Muscle of leg (tissue), 3 donors: ENCODE measurements at regions not wholly inside any gene's neighbourhood (a gene's known extent, or its start where the extent isn't known, plus 50 kb on each side); places are given as distances from the start of the nearest gene placed in this dataset.
A peak's percentile ranks its signal among the peaks of the same experiment; 100 is the strongest.

Experiments used
- DNase-seq: peaks from one replicate; pipeline ENCODE4 v3.0.0; 2013
- H3K27ac ChIP-seq: one replicate; pipeline ENCODE4 v1.5.1; 2013; ENCODE audit warnings: mild to moderate bottlenecking, low read length, control low read depth
- H3K27me3 ChIP-seq: one replicate; pipeline ENCODE4 v1.6.1; 2013; ENCODE audit warnings: low read length; ENCODE audit not compliant: control insufficient read depth, insufficient read depth
- H3K36me3 ChIP-seq: one replicate; pipeline ENCODE4 v1.6.1; 2013; ENCODE audit warnings: low read length; ENCODE audit not compliant: control insufficient read depth, insufficient read depth
- H3K4me1 ChIP-seq: one replicate; pipeline ENCODE4 v1.6.1; 2013; ENCODE audit warnings: low read length; ENCODE audit not compliant: control insufficient read depth, insufficient read depth
- H3K4me3 ChIP-seq: one replicate; pipeline ENCODE4 v1.5.1; 2013; ENCODE audit warnings: low read length, control low read depth
- H3K9me3 ChIP-seq: replicated peaks from 2 replicates; pipeline ENCODE4 v1.6.1; 2013; ENCODE audit warnings: low read depth, low read length; ENCODE audit not compliant: control insufficient read depth
- WGBS: methylation state at CpG from one replicate; pipeline ENCODE4 v1.1.5; 2013; ENCODE audit warnings: missing lambda C conversion rate; ENCODE audit not compliant: insufficient coverage; 5-methylcytosine and 5-hydroxymethylcytosine counted together

DNA sequence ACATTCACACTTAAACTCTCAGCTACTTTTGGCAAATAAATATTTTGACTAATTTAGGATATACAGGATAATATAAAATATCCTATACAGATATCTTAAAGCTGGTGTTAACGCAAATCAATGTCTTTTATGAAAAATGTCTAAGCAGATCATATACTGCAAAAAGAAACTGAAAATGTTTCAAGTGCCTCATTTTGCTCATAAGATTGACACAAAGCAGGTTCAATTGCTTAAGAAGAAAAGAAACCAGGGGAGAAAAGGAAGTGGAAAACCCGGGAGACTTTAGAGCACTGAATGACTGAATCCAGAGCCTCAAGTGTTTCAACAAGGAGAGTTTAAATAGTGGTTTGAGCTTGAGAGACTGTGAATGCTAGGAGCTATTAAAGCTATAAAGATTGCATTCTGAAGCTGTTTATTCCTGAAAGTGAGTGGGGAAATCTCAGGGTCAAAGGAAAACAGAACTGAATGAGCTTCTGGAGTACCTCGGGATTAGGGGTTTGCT, 1943.0 kb downstream of the MRPL39 start:
- Histone ChIP-seq H3K4me1 (no peaks in the 10 kb centered on the region), H3K9me3 (no peaks in the 10 kb centered on the region), H3K27ac (no peak overlapping the region), H3K4me3 (no peak overlapping the region), H3K27me3 (no peaks in the 10 kb centered on the region), H3K36me3 (no peaks in the 10 kb centered on the region)
- 43% methylated on average over 2 of the region's 3 CpGs for WGBS
- peak; percentile 13 for DNase-seq

DNA sequence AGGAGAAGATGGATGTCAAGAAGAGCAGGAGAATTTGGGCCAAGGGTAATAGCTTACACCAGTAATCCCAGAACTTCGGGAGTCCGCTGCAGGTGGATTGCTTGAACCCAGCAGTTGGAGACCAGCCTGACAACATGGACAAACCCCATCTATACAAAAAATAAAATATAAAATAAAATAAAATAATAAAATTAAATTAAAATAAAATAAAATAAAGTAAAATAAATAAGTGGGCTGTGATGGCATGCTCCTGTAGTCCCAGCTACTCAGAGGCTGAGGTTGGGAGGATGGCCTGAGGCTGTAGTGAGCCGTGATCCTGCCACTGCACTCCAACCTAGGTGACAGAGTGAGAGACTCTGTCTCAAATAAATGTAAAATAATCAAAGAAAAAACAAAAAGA, 1946.7 kb downstream of the MRPL39 start:
- no peak overlapping the region for H3K27ac ChIP-seq
- no peak overlapping the region for H3K4me3 ChIP-seq
- no peaks in the 10 kb centered on the region for H3K36me3 ChIP-seq
- WGBS, result no CpG with 5 or more reads among the region's 3 CpGs
- H3K9me3 ChIP-seq, result no peaks in the 10 kb centered on the region
- H3K27me3 ChIP-seq, result no peaks in the 10 kb centered on the region
- H3K4me1 ChIP-seq, result no peaks in the 10 kb centered on the region
- no peak for DNase-seq

DNA sequence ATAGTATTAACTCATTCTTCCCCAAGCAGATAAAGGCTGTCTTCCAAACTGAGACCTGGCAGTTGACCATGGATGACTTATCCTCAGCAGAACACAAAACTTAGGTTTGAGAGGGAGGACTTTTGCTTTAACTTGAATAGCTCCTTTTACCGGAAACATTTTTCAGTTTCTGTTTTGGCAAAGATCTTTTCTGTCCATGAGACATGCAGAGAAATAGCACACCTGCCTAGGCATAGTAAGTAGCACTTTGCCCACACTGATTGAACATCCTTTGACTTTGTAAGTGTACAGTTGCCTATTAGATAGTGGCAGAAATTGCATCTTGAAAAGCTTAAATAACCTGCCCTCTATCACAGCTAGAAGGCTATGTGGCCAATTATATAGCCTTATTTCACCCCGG, 1962.5 kb downstream of the MRPL39 start:
- no peak overlapping the region for H3K4me3 ChIP-seq
- H3K9me3 ChIP-seq, result no peaks in the 10 kb centered on the region
- H3K27ac ChIP-seq, result no peak overlapping the region
- WGBS, result no CpG with 5 or more reads among the region's 2 CpGs
- no peaks in the 10 kb centered on the region for H3K4me1 ChIP-seq
- DNase-seq, result no peak
- H3K27me3 ChIP-seq, result no peaks in the 10 kb centered on the region
- H3K36me3 ChIP-seq, result no peaks in the 10 kb centered on the region

DNA sequence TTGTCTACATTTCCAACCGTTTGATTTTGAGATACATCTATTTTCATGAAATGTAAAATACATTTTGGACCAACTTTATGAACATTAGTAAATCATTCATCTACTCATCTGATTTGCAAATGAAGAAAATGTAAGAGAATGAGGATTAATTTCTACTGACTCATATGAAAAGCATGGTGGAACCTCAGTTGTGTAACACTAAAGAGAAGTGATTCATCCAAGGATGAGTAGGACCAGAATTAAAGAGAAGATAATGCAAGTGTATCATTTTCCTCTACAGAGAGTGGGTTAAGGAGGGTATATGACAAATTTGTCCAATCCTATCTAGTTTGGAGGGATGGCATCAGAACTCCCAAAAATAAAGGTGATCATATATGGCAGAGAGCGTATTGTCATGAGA, 1967.6 kb downstream of the MRPL39 start:
- no peaks in the 10 kb centered on the region for H3K27me3 ChIP-seq
- no peaks in the 10 kb centered on the region for H3K4me1 ChIP-seq
- no peak overlapping the region for H3K4me3 ChIP-seq
- DNase-seq, result no peak
- 67% methylated on average over 1 of the region's 2 CpGs for WGBS
- no peaks in the 10 kb centered on the region for H3K36me3 ChIP-seq
- H3K27ac ChIP-seq, result no peak overlapping the region
- no peaks in the 10 kb centered on the region for H3K9me3 ChIP-seq

DNA sequence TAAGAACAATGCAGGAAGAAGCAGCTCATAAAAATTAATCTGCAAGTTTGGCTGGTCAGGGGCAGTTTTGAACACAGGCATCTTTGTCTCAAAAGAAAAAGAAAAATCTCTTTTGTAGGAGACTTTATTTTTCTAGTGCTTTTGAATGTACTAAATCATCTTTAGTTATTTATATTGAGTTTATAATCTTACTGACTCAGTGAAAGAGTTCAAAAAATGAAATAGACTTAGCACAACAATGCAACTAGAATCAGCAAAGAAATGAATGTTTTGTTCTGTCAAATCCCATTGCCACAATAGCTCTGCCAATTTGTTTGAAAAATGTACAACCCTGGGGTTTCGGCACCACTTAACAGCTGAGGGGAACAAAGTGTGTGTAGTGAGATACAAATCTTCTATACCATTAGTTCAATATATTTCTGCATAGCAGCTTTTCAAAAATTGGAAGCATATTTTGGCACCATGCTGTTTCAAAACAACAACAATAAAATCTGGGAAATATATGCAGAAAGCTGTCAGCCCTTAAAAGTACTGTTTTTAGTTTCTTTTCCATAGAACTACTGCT, 1969.1 kb downstream of the MRPL39 start:
- no peak for DNase-seq
- whole genome bisulfite sequencing, result no CpG with 5 or more reads among the region's 1 CpG
- no peak overlapping the region for H3K27ac ChIP-seq
- H3K36me3 ChIP-seq, result no peaks in the 10 kb centered on the region
- no peaks in the 10 kb centered on the region for H3K4me1 ChIP-seq
- H3K27me3 ChIP-seq, result no peaks in the 10 kb centered on the region
- H3K9me3 ChIP-seq, result no peaks in the 10 kb centered on the region
- H3K4me3 ChIP-seq, result no peak overlapping the region

DNA sequence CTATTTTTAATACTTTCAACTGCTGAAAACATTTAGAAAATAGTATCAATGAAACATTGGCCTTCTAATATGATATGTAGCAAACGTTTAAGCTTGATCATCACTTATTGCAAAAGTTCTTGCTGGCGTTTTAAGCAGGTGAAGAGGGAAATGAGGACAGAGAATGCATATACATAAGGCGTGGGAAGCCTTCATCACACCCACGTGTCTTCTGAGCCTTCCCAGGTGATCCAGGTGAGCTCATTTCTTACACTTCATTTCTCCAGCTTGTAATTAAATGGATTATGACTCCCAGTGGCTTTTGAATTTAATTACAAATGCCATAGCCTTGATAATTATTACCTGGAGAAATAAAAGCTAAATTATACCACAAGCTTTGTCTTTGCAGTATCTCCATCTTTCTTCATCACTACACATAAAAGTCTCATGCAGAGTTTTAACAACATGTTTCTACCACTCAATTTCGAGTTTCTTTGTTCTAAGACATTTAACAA, 1973.8 kb downstream of the MRPL39 start:
- H3K27me3 ChIP-seq, result no peaks in the 10 kb centered on the region
- no peak overlapping the region for H3K27ac ChIP-seq
- no CpG with 5 or more reads among the region's 5 CpGs for WGBS

DNA sequence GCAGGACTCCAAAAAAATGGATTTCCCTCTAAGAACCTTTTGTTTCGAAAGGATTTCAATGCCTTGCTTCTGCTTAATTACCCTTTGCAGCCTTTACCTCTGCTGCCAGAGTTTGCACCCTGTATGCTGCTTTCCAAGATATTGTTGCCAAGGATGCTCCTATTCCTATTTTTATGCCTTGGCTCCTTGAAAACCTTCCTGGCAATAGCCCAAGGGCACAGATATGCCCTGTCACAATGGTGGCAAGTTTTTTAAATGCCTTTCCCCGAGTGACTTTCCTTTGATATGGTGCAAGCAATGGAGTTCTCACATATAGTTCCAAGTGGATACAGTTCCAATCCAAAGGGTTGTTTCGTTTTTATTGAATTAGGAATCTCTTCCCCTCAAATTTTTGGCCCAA, 1983.0 kb downstream of the MRPL39 start:
- H3K9me3 ChIP-seq, result no peaks in the 10 kb centered on the region
- H3K27me3 ChIP-seq, result no peaks in the 10 kb centered on the region
- WGBS, result 80% methylated on average over 1 of the region's 3 CpGs
- no peak for DNase-seq
- no peak overlapping the region for H3K4me3 ChIP-seq
- H3K36me3 ChIP-seq, result no peaks in the 10 kb centered on the region
- H3K27ac ChIP-seq, result no peak overlapping the region
- no peaks in the 10 kb centered on the region for H3K4me1 ChIP-seq

More for the DNA sequence above, 1973.8 kb downstream of the MRPL39 start:
- no peak for DNase-seq
- H3K36me3 ChIP-seq, result no peaks in the 10 kb centered on the region
- no peaks in the 10 kb centered on the region for H3K9me3 ChIP-seq
- H3K4me1 ChIP-seq, result no peaks in the 10 kb centered on the region
- H3K4me3 ChIP-seq, result no peak overlapping the region

DNA sequence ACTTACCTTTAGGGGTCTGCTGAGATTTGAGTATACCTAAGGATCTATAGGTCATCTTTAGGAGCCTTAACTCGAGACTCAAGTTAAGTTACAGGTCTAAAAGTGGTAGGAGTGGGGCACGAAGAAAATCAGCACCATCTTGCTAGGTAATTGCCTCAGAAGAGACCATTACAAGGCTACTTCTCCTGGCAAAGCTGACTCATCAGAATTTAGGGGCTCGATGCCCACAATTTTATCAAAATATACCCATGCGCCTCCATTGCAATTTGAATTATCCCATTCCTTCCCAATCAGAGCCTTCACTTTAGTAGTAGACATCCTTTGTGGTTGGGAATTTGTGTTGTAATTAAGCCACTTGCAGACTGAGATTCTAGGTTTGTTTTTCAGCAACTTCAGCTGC, 1994.3 kb downstream of the MRPL39 start:
- DNase-seq, result no peak
- H3K9me3 ChIP-seq, result no peaks in the 10 kb centered on the region
- no CpG with 5 or more reads among the region's 4 CpGs for WGBS
- H3K4me3 ChIP-seq, result no peak overlapping the region
- no peaks in the 10 kb centered on the region for H3K27me3 ChIP-seq
- no peak overlapping the region for H3K27ac ChIP-seq
- H3K36me3 ChIP-seq, result no peaks in the 10 kb centered on the region
- no peaks in the 10 kb centered on the region for H3K4me1 ChIP-seq

DNA sequence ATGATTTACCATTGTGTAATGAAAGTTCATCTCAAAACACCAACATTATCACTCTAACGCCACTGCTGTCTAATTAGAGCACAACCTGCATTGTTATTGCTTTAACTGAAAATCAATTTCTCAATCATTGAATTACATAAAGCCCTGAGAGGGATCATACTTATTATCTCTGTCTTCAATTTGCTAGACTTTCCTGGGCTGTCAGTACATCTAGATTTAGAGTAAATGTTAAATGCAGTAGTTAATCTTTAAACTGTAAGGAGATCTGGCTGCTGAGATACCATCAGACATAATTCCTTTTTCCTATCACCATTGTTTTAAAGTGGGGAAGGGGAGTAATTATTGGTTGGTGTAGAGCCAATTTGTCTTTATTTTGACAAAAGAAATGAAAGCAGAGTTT, 1995.1 kb downstream of the MRPL39 start:
- Histone ChIP-seq H3K4me3 (no peak overlapping the region), H3K9me3 (no peaks in the 10 kb centered on the region), H3K27ac (no peak overlapping the region), H3K4me1 (no peaks in the 10 kb centered on the region), H3K36me3 (no peaks in the 10 kb centered on the region), H3K27me3 (no peaks in the 10 kb centered on the region)
- no CpG with 5 or more reads among the region's 1 CpG for WGBS
- DNase-seq, result no peak

DNA sequence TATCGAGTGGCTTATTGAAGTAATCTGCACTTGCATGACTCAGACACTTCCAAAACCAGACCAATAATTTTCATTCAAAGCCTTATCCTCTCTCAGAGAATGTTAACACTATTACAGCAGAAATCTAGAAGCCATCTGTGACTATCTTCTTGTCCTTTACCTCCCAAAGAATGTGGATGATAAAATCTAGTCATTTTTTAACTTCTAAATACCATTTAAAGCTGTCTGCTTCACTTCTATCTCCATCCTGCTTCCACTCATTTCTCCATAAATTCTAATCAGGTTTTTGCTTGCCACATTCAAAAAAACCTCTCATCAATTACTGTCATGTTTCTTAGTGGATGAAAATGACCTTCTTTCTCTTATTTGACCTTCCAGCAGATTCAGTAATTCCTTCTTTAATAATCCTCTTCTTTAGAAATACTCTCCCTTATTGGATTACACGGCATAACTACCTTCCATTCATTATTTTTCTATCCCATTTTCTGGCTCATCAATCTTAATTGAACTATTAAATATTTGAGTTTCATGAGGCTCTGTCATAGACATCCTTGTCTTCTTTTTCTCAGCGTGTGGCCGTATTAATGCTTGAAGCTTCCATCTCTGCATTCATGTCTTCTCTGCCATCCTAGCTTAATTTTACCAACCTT, 1999.4 kb downstream of the MRPL39 start:
- no peaks in the 10 kb centered on the region for H3K4me1 ChIP-seq
- WGBS, result 86% methylated on average over 2 of the region's 4 CpGs
- DNase-seq, result no peak
- no peaks in the 10 kb centered on the region for H3K9me3 ChIP-seq
- no peaks in the 10 kb centered on the region for H3K36me3 ChIP-seq
- no peaks in the 10 kb centered on the region for H3K27me3 ChIP-seq
- no peak overlapping the region for H3K4me3 ChIP-seq
- no peak overlapping the region for H3K27ac ChIP-seq
